ENCODE measurements at regions not wholly inside any gene's neighbourhood (a gene's known extent, or its start where the extent isn't known, plus 50 kb on each side); places are given as distances from the start of the nearest gene placed in this dataset.

- ATAC-seq (replicated peaks; ENCODE audit: extremely low read depth, poor library complexity, severe bottlenecking) (no peak), DNase-seq (ENCODE audit: low spot score in 2 of 2) (no peak)
- Mint-ChIP-seq H3K4me1 (no peaks in the 10 kb centered on the region), H3K27ac (ENCODE audit: low read depth) (no peak overlapping the region), H3K36me3 (ENCODE audit: insufficient read depth) (no peaks in the 10 kb centered on the region), H3K27me3 (no peaks in the 10 kb centered on the region), H3K9me3 (no peaks in the 10 kb centered on the region), H3K4me3 (no peak overlapping the region)
Measured at GRCh38 chr13:50200569-50200968, 185.3 kb downstream of the KCNRG start.

DNA sequence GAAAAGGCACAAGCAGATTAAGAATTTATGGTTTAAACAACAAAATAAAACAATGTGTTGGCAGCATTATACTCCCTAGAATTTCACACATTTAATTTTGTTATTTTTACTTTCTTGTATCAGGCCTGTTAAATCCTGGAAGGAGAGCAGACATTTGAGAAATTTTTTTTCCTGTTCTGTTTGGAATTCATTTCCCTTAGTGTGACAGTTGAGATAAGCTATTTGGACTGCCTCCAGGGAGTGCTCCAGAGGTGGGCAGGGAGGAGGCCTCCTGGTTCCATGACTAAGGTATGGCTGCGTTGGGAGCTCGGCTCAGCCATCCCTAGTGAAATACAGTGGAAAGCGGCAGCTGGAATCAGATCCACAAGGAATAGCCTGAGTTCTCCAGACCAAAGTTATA is 185.7 kb downstream of the KCNRG start:
- no peak for ATAC-seq (replicated peaks; ENCODE audit: extremely low read depth, poor library complexity, severe bottlenecking)
- Mint-ChIP-seq H3K27me3 (no peaks in the 10 kb centered on the region), H3K36me3 (ENCODE audit: insufficient read depth) (no peaks in the 10 kb centered on the region), H3K27ac (ENCODE audit: low read depth) (no peak overlapping the region), H3K4me1 (no peaks in the 10 kb centered on the region), H3K9me3 (no peaks in the 10 kb centered on the region), H3K4me3 (no peak overlapping the region)
- no peak for DNase-seq (ENCODE audit: low spot score in 2 of 2)

DNA sequence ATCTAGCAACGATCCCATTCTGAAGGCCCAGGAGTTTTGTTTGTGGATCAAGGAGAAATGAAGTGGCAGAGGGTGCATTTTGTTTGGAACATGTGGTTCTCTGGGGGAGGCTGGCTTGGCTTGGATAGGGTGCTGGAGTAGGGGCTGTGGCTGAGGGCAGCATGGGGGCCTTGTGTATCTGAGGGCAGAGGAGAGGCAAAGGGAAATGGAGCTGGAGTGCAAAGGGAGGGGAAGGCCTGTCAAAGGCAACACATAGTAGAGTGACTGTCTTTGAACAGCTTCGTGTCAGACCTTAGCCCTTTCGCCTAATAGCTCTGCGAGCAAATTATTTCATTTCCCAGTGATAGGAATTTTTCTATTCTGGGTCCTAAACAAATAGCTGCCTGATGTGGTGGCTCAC is 187.2 kb downstream of the KCNRG start:
- ATAC-seq (replicated peaks; ENCODE audit: extremely low read depth, poor library complexity, severe bottlenecking): no peak
- H3K27ac Mint-ChIP-seq (ENCODE audit: low read depth): no peak overlapping the region
- H3K36me3 Mint-ChIP-seq (ENCODE audit: insufficient read depth): no peaks in the 10 kb centered on the region
- DNase-seq (ENCODE audit: low spot score in 2 of 2): no peak
- H3K9me3 Mint-ChIP-seq: no peaks in the 10 kb centered on the region
- no peak overlapping the region for H3K4me3 Mint-ChIP-seq
- H3K4me1 Mint-ChIP-seq: no peaks in the 10 kb centered on the region
- H3K27me3 Mint-ChIP-seq: no peaks in the 10 kb centered on the region

DNA sequence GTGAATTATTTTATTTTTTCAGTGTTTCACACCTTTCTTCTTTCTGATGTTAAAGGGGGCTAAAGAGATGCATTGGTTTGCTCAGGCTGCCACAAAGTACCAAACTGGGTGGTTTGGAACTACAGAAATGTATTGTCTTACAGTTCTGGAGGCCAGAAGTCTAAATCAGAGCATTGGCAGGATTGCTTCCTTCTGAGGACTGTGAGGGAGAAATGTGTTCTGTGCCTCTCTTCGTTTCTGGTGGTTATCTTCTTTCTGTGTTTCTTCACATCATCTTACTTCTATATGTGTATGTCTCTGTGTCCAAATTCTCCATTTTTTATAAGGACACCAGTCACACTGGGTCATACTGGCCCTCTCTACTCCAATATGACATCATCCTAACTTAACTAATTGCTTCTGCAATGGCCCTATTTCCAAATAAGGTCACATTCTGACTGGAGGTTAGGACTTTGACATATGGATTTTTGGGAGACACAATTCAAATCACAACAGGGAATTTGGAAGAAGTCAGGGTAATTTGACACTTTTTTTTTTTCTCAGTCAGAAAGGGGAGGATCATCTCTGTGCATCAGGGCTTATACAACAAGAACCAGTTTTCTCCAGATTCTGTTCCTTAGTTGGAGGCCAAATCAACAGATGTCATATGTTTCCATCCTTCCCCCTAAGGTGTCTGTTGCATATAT is 188.2 kb downstream of the KCNRG start:
- DNase-seq (ENCODE audit: low spot score in 2 of 2) (no peak), ATAC-seq (replicated peaks; ENCODE audit: extremely low read depth, poor library complexity, severe bottlenecking) (no peak)
- Mint-ChIP-seq H3K4me3 (no peak overlapping the region), H3K27me3 (no peaks in the 10 kb centered on the region), H3K27ac (ENCODE audit: low read depth) (no peak overlapping the region), H3K4me1 (peaks cover under 1% of the 10 kb centered on the region), H3K9me3 (no peaks in the 10 kb centered on the region), H3K36me3 (ENCODE audit: insufficient read depth) (no peaks in the 10 kb centered on the region)

GRCh38 chr13:50205581-50205980 is 190.3 kb downstream of the KCNRG start:
- no peak for ATAC-seq (replicated peaks; ENCODE audit: extremely low read depth, poor library complexity, severe bottlenecking)
- H3K4me3 Mint-ChIP-seq: no peak overlapping the region
- peaks cover 8% of the 10 kb centered on the region for H3K4me1 Mint-ChIP-seq
- H3K36me3 Mint-ChIP-seq (ENCODE audit: insufficient read depth): no peaks in the 10 kb centered on the region
- no peaks in the 10 kb centered on the region for H3K9me3 Mint-ChIP-seq
- H3K27ac Mint-ChIP-seq (ENCODE audit: low read depth): no peak overlapping the region
- H3K27me3 Mint-ChIP-seq: no peaks in the 10 kb centered on the region
- no peak for DNase-seq (ENCODE audit: low spot score in 2 of 2)

GRCh38 chr13:50208826-50209335 is 193.6 kb downstream of the KCNRG start:
- no peaks in the 10 kb centered on the region for H3K36me3 Mint-ChIP-seq (ENCODE audit: insufficient read depth)
- H3K27me3 Mint-ChIP-seq: no peaks in the 10 kb centered on the region
- H3K27ac Mint-ChIP-seq (ENCODE audit: low read depth): no peak overlapping the region
- H3K4me1 Mint-ChIP-seq: peaks cover 8% of the 10 kb centered on the region
- DNase-seq (ENCODE audit: low spot score in 2 of 2): no peak
- no peak for ATAC-seq (replicated peaks; ENCODE audit: extremely low read depth, poor library complexity, severe bottlenecking)
- H3K9me3 Mint-ChIP-seq: peaks cover 5% of the 10 kb centered on the region
- H3K4me3 Mint-ChIP-seq: no peak overlapping the region

- Mint-ChIP-seq H3K4me3 (no peak overlapping the region), H3K27ac (ENCODE audit: low read depth) (no peak overlapping the region), H3K4me1 (peaks cover 13% of the 10 kb centered on the region), H3K36me3 (ENCODE audit: insufficient read depth) (no peaks in the 10 kb centered on the region), H3K27me3 (no peaks in the 10 kb centered on the region), H3K9me3 (peaks cover 5% of the 10 kb centered on the region)
- DNase-seq (ENCODE audit: low spot score in 2 of 2) (no peak), ATAC-seq (replicated peaks; ENCODE audit: extremely low read depth, poor library complexity, severe bottlenecking) (no peak)
Measured at GRCh38 chr13:50209631-50210030, 194.4 kb downstream of the KCNRG start.

- ATAC-seq (replicated peaks; ENCODE audit: extremely low read depth, poor library complexity, severe bottlenecking): no peak
- peaks cover 22% of the 10 kb centered on the region for H3K4me1 Mint-ChIP-seq
- no peak overlapping the region for H3K27ac Mint-ChIP-seq (ENCODE audit: low read depth)
- peaks cover 12% of the 10 kb centered on the region for H3K9me3 Mint-ChIP-seq
- H3K36me3 Mint-ChIP-seq (ENCODE audit: insufficient read depth): no peaks in the 10 kb centered on the region
- no peaks in the 10 kb centered on the region for H3K27me3 Mint-ChIP-seq
- H3K4me3 Mint-ChIP-seq: no peak overlapping the region
- no peak for DNase-seq (ENCODE audit: low spot score in 2 of 2)
Measured at GRCh38 chr13:50213526-50213925, 198.3 kb downstream of the KCNRG start.

GRCh38 chr13:50214514-50214913 is 199.3 kb downstream of the KCNRG start:
- DNase-seq (ENCODE audit: low spot score in 2 of 2) (no peak), ATAC-seq (replicated peaks; ENCODE audit: extremely low read depth, poor library complexity, severe bottlenecking) (no peak)
- no peak overlapping the region for H3K27ac Mint-ChIP-seq (ENCODE audit: low read depth)
- H3K4me3 Mint-ChIP-seq: no peak overlapping the region
- peaks cover 16% of the 10 kb centered on the region for H3K4me1 Mint-ChIP-seq
- H3K36me3 Mint-ChIP-seq (ENCODE audit: insufficient read depth): no peaks in the 10 kb centered on the region
- H3K27me3 Mint-ChIP-seq: no peaks in the 10 kb centered on the region
- H3K9me3 Mint-ChIP-seq: peaks cover 12% of the 10 kb centered on the region

DNA sequence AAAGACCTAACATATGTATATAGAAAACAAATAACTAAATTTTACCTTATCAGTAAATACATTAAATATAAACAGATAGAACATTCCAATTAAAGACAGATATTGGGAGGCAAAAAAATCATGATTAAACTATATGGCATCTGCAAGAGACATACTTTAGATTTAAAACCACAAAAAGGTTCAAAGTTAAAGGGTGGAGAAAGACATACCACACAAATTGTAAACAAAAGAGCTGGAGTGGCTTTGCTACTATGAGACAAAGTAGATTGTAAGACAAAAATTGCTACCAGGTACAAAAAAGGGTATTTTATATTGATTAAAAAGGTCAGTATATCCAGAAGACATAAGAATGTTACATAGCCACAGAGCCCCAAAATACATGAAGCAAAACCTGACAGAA is 200.2 kb downstream of the KCNRG start:
- H3K27me3 Mint-ChIP-seq: no peaks in the 10 kb centered on the region
- H3K4me1 Mint-ChIP-seq: peaks cover 16% of the 10 kb centered on the region
- H3K27ac Mint-ChIP-seq (ENCODE audit: low read depth): no peak overlapping the region

DNA sequence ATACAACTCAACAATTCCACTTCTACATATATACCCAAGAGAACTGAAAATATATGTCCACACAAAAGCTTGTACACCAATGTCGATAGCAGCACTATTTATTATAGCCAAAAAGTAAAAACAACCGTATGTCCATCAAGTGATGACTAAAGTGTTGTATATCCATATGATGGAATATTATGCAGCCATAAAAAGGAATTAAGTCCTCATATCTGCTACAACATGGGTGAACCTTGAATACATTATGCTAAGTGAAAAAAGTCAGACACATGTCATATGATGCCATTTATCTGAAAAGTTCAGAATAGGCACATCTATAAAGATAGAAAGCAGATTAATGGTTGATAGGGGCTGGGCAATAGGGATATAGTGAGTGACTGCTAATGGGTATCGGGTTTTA is 204.5 kb downstream of the KCNRG start:
- peaks cover 6% of the 10 kb centered on the region for H3K9me3 Mint-ChIP-seq
- no peak overlapping the region for H3K4me3 Mint-ChIP-seq
- peaks cover 26% of the 10 kb centered on the region for H3K4me1 Mint-ChIP-seq
- no peak for ATAC-seq (replicated peaks; ENCODE audit: extremely low read depth, poor library complexity, severe bottlenecking)
- no peak for DNase-seq (ENCODE audit: low spot score in 2 of 2)
- H3K27me3 Mint-ChIP-seq: no peaks in the 10 kb centered on the region
- H3K27ac Mint-ChIP-seq (ENCODE audit: low read depth): no peak overlapping the region
- no peaks in the 10 kb centered on the region for H3K36me3 Mint-ChIP-seq (ENCODE audit: insufficient read depth)

More for the DNA sequence above, 200.2 kb downstream of the KCNRG start:
- no peak for ATAC-seq (replicated peaks; ENCODE audit: extremely low read depth, poor library complexity, severe bottlenecking)
- no peak for DNase-seq (ENCODE audit: low spot score in 2 of 2)
- Mint-ChIP-seq H3K9me3 (peaks cover 12% of the 10 kb centered on the region), H3K4me3 (no peak overlapping the region), H3K36me3 (ENCODE audit: insufficient read depth) (no peaks in the 10 kb centered on the region)

DNA sequence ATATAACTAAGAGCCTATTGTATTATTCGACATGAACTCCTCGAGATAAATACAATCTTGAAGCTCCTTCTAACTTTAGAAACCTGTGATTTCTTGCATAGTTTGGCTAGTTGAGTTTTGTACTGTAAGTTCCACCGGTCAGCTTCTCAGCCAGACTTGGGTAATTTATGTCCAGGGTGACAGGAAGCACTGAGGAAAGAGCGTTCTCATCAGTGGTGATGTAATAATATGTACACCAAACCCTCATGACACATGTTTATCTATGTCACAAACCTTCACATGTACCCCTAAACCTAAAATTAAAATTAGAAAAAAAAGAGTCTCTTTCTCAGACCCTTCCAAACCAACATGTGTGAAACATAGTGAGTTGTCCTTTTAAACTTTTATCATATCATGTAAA is 205.7 kb downstream of the KCNRG start:
- Mint-ChIP-seq H3K36me3 (ENCODE audit: insufficient read depth) (no peaks in the 10 kb centered on the region), H3K9me3 (peaks cover 6% of the 10 kb centered on the region), H3K27me3 (no peaks in the 10 kb centered on the region), H3K4me3 (no peak overlapping the region), H3K27ac (ENCODE audit: low read depth) (peak overlapping the region; percentile 33), H3K4me1 (peaks cover 15% of the 10 kb centered on the region)
- no peak for DNase-seq (ENCODE audit: low spot score in 2 of 2)
- ATAC-seq (replicated peaks; ENCODE audit: extremely low read depth, poor library complexity, severe bottlenecking): no peak

- Mint-ChIP-seq H3K9me3 (no peaks in the 10 kb centered on the region), H3K27me3 (no peaks in the 10 kb centered on the region), H3K4me1 (peaks cover 15% of the 10 kb centered on the region), H3K36me3 (ENCODE audit: insufficient read depth) (no peaks in the 10 kb centered on the region), H3K27ac (ENCODE audit: low read depth) (peak overlapping the region; percentile 11), H3K4me3 (peak overlapping the region; percentile 42)
- DNase-seq (ENCODE audit: low spot score in 2 of 2) (peak in 1 of 2 donors; percentile 17), ATAC-seq (replicated peaks; ENCODE audit: extremely low read depth, poor library complexity, severe bottlenecking) (peak; percentile 76)
Measured at GRCh38 chr13:50222569-50223332, 207.5 kb downstream of the KCNRG start.

All from central memory CD8-positive, alpha-beta T cell (primary cell).